Endodermal cell (in vitro differentiated cells): ENCODE measurements at regions not wholly inside any gene's neighbourhood (a gene's known extent, or its start where the extent isn't known, plus 50 kb on each side); places are given as distances from the start of the nearest gene placed in this dataset.
A peak's percentile ranks its signal among the peaks of the same experiment; 100 is the strongest.

Experiments
- DNase-seq: peaks from one replicate; pipeline ENCODE4 v3.0.0-alpha.2; 2017
- H3K27ac ChIP-seq: 2 replicates; pipeline ENCODE4 v1.5.1; 2013; ENCODE audit warnings: mild to moderate bottlenecking, low read depth, low read length, moderate library complexity
- H3K27me3 ChIP-seq: 2 replicates; pipeline ENCODE4 v1.6.1; 2013; ENCODE audit warnings: mild to moderate bottlenecking, low read length, moderate library complexity; ENCODE audit not compliant: insufficient read depth, control insufficient read depth, poor library complexity, severe bottlenecking
- H3K36me3 ChIP-seq: 2 replicates; pipeline ENCODE4 v1.7.0; 2013; ENCODE audit warnings: mild to moderate bottlenecking, low read length, moderate library complexity; ENCODE audit not compliant: control insufficient read depth, insufficient read depth
- H3K4me1 ChIP-seq: one replicate; pipeline ENCODE4 v1.7.0; 2013; ENCODE audit warnings: low read length; ENCODE audit not compliant: control insufficient read depth, insufficient read depth
- H3K4me3 ChIP-seq: 2 replicates; pipeline ENCODE4 v1.5.1; 2013; ENCODE audit warnings: mild to moderate bottlenecking, low read length, moderate library complexity
- H3K9ac ChIP-seq: 2 replicates; pipeline ENCODE4 v1.6.1; 2013; ENCODE audit warnings: mild to moderate bottlenecking, low read length, moderate library complexity; ENCODE audit not compliant: poor library complexity, severe bottlenecking; ENCODE audit errors: extremely low read depth
- H3K9me3 ChIP-seq: 2 replicates; pipeline ENCODE4 v1.6.1; 2013; ENCODE audit warnings: mild to moderate bottlenecking, low read length, moderate library complexity; ENCODE audit not compliant: control insufficient read depth
- H3K27ac Mint-ChIP-seq: 2 replicates; pipeline ENCODE4 v1.8.0; 2020; ENCODE audit warnings: mixed read lengths
- H3K27me3 Mint-ChIP-seq: 2 replicates; pipeline ENCODE4 v1.8.0; 2021; ENCODE audit warnings: mild to moderate bottlenecking, mixed read lengths; ENCODE audit not compliant: insufficient read depth
- H3K36me3 Mint-ChIP-seq: 2 replicates; pipeline ENCODE4 v1.8.0; 2020; ENCODE audit warnings: low read depth, mixed read lengths
- H3K4me1 Mint-ChIP-seq: 2 replicates; pipeline ENCODE4 v1.8.0; 2020; ENCODE audit warnings: mixed read lengths
- H3K4me3 Mint-ChIP-seq: 2 replicates; pipeline ENCODE4 v1.8.0; 2020; ENCODE audit warnings: mild to moderate bottlenecking, moderate library complexity, mixed read lengths
- H3K9me3 Mint-ChIP-seq: 2 replicates; pipeline ENCODE4 v1.8.0; 2020; ENCODE audit warnings: mild to moderate bottlenecking, mixed read lengths
- CTCF ChIP-seq: fragments of 200-600 bp; sonication (generic); conservative IDR thresholded peaks from 2 replicates; pipeline ENCODE4 v1.5.0; 2021; ENCODE audit warnings: antibody characterized with exemption, mild to moderate bottlenecking
- WGBS, 2 experiments: methylation state at CpG; one replicate each; pipeline versions ENCODE4 v1.1.5 to v1.1.7; 2013; ENCODE audit warnings: missing lambda C conversion rate in 2 of 2, mixed read lengths in 1 of 2; ENCODE audit not compliant: insufficient coverage in 1 of 2, insufficient read length in 1 of 2; 5-methylcytosine and 5-hydroxymethylcytosine counted together

- 93 to 95% methylated on average over 3 to 5 of the region's 5 CpGs for WGBS, 2 experiments
- no peak for TF ChIP-seq CTCF
These were observed 255.6 kb upstream of the GRIP1 start for GRCh38 chr12:66934302-66935062.

GRCh38 chr12:66941150-66941549 is 262.3 kb upstream of the GRIP1 start:
- peaks cover 9% of the 10 kb centered on the region for H3K27me3 Mint-ChIP-seq
- peaks cover 1% of the 10 kb centered on the region for H3K36me3 Mint-ChIP-seq
- DNase-seq: no peak
- 89 to 96% methylated on average over 1 of the region's 1 CpG for WGBS, 2 experiments
- Histone ChIP-seq H3K27me3 (no peaks in the 10 kb centered on the region), H3K9ac (no peak overlapping the region), H3K27ac (no peak overlapping the region), H3K4me3 (no peak overlapping the region), H3K36me3 (no peaks in the 10 kb centered on the region), H3K4me1 (peaks cover 6% of the 10 kb centered on the region), H3K9me3 (no peaks in the 10 kb centered on the region)
- TF ChIP-seq CTCF: no peak
- H3K27ac Mint-ChIP-seq: no peak overlapping the region
- H3K4me3 Mint-ChIP-seq: no peak overlapping the region
- no peaks in the 10 kb centered on the region for H3K9me3 Mint-ChIP-seq
- peaks cover 36% of the 10 kb centered on the region for H3K4me1 Mint-ChIP-seq

More at GRCh38 chr12:66934302-66935062, 255.6 kb upstream of the GRIP1 start:
- Histone ChIP-seq H3K9ac (no peak overlapping the region), H3K27me3 (no peaks in the 10 kb centered on the region), H3K27ac (no peak overlapping the region), H3K9me3 (no peaks in the 10 kb centered on the region), H3K4me3 (no peak overlapping the region), H3K4me1 (no peaks in the 10 kb centered on the region), H3K36me3 (no peaks in the 10 kb centered on the region)
- Mint-ChIP-seq H3K9me3 (no peaks in the 10 kb centered on the region), H3K4me3 (no peak overlapping the region), H3K27ac (no peak overlapping the region), H3K27me3 (no peaks in the 10 kb centered on the region), H3K36me3 (peaks cover 1% of the 10 kb centered on the region), H3K4me1 (no peaks in the 10 kb centered on the region)
- no peak for DNase-seq

- Mint-ChIP-seq H3K4me3 (no peak overlapping the region), H3K9me3 (no peaks in the 10 kb centered on the region), H3K36me3 (no peaks in the 10 kb centered on the region), H3K27ac (no peak overlapping the region), H3K4me1 (peaks cover 36% of the 10 kb centered on the region), H3K27me3 (peaks cover 18% of the 10 kb centered on the region)
- Histone ChIP-seq H3K27ac (no peak overlapping the region), H3K9ac (no peak overlapping the region), H3K4me1 (peaks cover 6% of the 10 kb centered on the region), H3K27me3 (no peaks in the 10 kb centered on the region), H3K4me3 (no peak overlapping the region), H3K9me3 (no peaks in the 10 kb centered on the region), H3K36me3 (no peaks in the 10 kb centered on the region)
- peak; percentile 85 for DNase-seq
- TF ChIP-seq CTCF: peak; percentile 32
- WGBS, 2 experiments: 77 to 95% methylated on average over 6 to 8 of the region's 8 CpGs
These were observed 264.0 kb upstream of the GRIP1 start for GRCh38 chr12:66942741-66943465.
